HG03108 (cell line): ENCODE measurements at regions not wholly inside any gene's neighbourhood (a gene's known extent, or its start where the extent isn't known, plus 50 kb on each side); places are given as distances from the start of the nearest gene placed in this dataset.

Experiments
- ATAC-seq: cut with Tn5 transposase; IDR thresholded peaks from one replicate; pipeline ENCODE4 v1.9.1; 2021; ENCODE audit warnings: moderate library complexity; ENCODE audit not compliant: unreplicated experiment

DNA sequence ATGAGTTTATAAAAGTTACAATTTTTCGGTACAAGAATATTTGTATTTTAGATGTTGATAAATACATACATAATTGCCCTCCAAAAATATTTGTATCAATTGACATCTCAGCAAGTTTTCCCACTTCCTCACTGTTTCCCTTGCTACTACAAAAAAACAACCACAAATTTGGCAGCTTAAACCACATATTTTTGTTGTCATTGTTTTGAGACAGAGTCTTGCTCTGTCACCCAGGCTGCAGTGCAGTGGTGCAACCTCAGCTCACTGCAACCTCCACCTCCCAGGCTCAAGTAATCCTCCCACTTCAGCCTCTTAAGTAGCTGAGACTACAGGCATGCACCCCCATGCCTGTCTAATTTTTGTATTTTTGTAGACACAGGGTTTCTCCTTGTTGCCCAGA, 162.8 kb upstream of the RARB start:
- no peak for ATAC-seq

- no peak for ATAC-seq
These were observed 161.4 kb upstream of the RARB start for GRCh38 chr3:25266677-25267076.

- no peak for ATAC-seq
These were observed 156.0 kb upstream of the RARB start for GRCh38 chr3:25272090-25272489.

GRCh38 chr3:25273582-25274171, 154.4 kb upstream of the RARB start:
- ATAC-seq = no peak

GRCh38 chr3:25277503-25277902, 150.6 kb upstream of the RARB start:
- no peak for ATAC-seq

GRCh38 chr3:25281041-25281731, 146.9 kb upstream of the RARB start:
- ATAC-seq = no peak

GRCh38 chr3:25281732-25282126, 146.3 kb upstream of the RARB start:
- no peak for ATAC-seq

DNA sequence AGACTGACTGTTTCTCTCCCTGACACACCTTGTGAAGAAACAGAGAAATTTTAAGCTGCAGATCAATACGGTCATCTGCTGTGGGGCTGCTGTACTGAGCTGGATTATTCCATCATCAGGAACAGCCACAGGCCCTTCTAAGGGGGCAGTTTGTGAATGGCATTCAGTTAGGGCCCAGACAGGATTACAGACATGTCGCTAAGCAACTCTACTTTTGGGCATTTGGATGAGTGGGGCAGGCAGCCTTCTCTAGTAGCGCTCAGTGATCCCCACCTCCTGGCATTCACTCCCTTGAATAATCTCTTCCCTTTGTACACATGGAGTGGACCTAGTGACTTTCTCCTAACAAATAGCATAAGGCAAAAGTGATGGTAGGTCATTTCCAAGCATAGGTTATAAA, 144.4 kb upstream of the RARB start:
- ATAC-seq = no peak

DNA sequence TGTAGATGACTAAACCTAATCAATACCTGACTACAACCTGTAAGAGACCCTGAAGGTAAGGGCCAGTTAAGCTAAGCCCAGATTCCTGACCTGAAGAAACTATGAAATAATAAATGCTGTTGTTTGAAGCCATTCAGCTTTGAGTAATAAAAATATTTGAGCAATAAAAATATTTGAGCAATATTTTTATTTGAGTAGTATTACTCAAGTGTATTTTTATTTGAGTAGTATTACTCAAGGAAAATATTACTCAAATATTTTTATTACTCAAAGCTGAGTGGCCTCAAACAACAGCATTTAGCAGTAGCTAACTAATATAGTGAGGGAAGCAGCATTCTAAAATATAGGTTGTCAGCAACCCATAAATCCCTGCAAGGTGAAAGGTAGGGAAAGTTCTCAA, 143.8 kb upstream of the RARB start:
- no peak for ATAC-seq

GRCh38 chr3:25287291-25287884, 140.7 kb upstream of the RARB start:
- ATAC-seq = no peak

GRCh38 chr3:25288413-25288812, 139.7 kb upstream of the RARB start:
- no peak for ATAC-seq

- no peak for ATAC-seq
These were observed 138.9 kb upstream of the RARB start for GRCh38 chr3:25289156-25289555.

DNA sequence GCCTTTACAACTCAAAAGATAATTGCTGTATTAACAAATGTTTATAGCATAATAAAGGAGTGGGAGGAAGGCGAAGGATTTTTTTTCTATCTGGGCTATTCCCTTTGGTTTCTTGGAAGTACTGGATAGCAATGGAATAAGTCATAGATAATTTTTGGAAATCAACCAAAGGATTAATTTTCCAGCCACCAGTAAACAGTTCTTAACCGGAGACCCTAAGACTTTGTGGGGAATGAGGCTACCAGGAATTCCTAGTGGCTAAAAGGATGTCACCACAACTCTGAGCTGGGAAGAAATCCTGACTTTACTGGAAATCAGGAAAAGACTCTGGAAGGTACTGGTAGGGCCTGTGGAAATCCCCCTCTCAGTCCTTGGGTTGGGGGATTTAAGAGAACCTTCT, 138.4 kb upstream of the RARB start:
- no peak for ATAC-seq

- ATAC-seq = no peak
These were observed 136.6 kb upstream of the RARB start for GRCh38 chr3:25291481-25291905.

- no peak for ATAC-seq
These were observed 136.0 kb upstream of the RARB start for GRCh38 chr3:25292036-25292435.

DNA sequence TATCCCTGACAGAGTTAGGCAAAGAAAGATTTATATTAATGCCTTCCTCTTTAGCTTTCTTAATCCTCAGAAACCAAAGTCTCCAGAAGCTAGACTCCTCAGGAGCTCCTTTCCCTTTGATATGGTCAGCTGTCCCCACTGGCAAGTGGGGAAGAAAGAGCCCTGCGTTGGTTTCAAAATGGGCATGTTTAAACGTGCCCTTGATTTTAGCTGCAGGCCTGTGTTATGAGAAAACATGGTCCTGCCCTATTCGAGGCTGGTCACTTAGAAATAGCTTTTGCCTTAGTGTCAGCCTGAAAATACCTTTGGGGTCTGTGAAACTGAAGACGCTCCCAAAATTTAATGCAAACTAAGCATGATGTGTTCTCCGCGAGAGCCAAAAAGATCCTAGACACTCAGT, 135.5 kb upstream of the RARB start:
- ATAC-seq = no peak

GRCh38 chr3:25293736-25294135, 134.3 kb upstream of the RARB start:
- no peak for ATAC-seq

- ATAC-seq = no peak
These were observed 133.8 kb upstream of the RARB start for GRCh38 chr3:25294169-25294805.

- no peak for ATAC-seq
These were observed 130.1 kb upstream of the RARB start for GRCh38 chr3:25297667-25298585.

- ATAC-seq = no peak
These were observed 127.9 kb upstream of the RARB start for GRCh38 chr3:25300141-25300540.

GRCh38 chr3:25304916-25305315, 123.1 kb upstream of the RARB start:
- ATAC-seq = no peak
